Suppressor macrophage treated with lipopolysaccharide for 4 hours (primary cell): ENCODE measurements at regions not wholly inside any gene's neighbourhood (a gene's known extent, or its start where the extent isn't known, plus 50 kb on each side); places are given as distances from the start of the nearest gene placed in this dataset.
"Not testable (repeated sequence)": the region's sequence is repeated elsewhere in the genome, so short reads cannot be mapped to it uniquely, and the experiment has no call there.

Source experiments
- DNase-seq: peaks from one replicate; pipeline ENCODE4 v3.0.0-alpha.2; 2020

- no peak for DNase-seq
Measured at GRCh38 chr7:106583100-106583499, 77.9 kb downstream of the CCDC71L start.

- DNase-seq: no peak
Measured at GRCh38 chr7:106582365-106582764, 78.6 kb downstream of the CCDC71L start.

- DNase-seq: not testable (repeated sequence)
Measured at GRCh38 chr7:106579086-106579485, 81.9 kb downstream of the CCDC71L start.

- no peak for DNase-seq
Measured at GRCh38 chr7:106575138-106575823, 85.7 kb downstream of the CCDC71L start.

- no peak for DNase-seq
Measured at GRCh38 chr7:106573738-106574137, 87.2 kb downstream of the CCDC71L start.

- no peak for DNase-seq
Measured at GRCh38 chr7:106573125-106573663, 87.8 kb downstream of the CCDC71L start.

GRCh38 chr7:106572394-106573124 lies 88.4 kb downstream of the CCDC71L start:
- no peak for DNase-seq

GRCh38 chr7:106571563-106571962 lies 89.4 kb downstream of the CCDC71L start:
- no peak for DNase-seq

GRCh38 chr7:106570948-106571418 lies 90.0 kb downstream of the CCDC71L start:
- no peak for DNase-seq

- no peak for DNase-seq
Measured at GRCh38 chr7:106570146-106570545, 90.8 kb downstream of the CCDC71L start.

- no peak for DNase-seq
Measured at GRCh38 chr7:106569500-106569929, 91.4 kb downstream of the CCDC71L start.

- peak; percentile 73 for DNase-seq
Measured at GRCh38 chr7:106568680-106569499, 92.1 kb downstream of the CCDC71L start.

- no peak for DNase-seq
Measured at GRCh38 chr7:106568002-106568679, 92.8 kb downstream of the CCDC71L start.

GRCh38 chr7:106567204-106568001 lies 93.6 kb downstream of the CCDC71L start:
- not testable (repeated sequence) for DNase-seq

- no peak for DNase-seq
Measured at GRCh38 chr7:106566672-106567071, 94.3 kb downstream of the CCDC71L start.

- no peak for DNase-seq
Measured at GRCh38 chr7:106566196-106566595, 94.8 kb downstream of the CCDC71L start.

GRCh38 chr7:106565428-106565827 lies 95.5 kb downstream of the CCDC71L start:
- no peak for DNase-seq

GRCh38 chr7:106563466-106564150 lies 97.3 kb downstream of the CCDC71L start:
- no peak for DNase-seq

GRCh38 chr7:106562711-106563366 lies 98.1 kb downstream of the CCDC71L start:
- no peak for DNase-seq

GRCh38 chr7:106561666-106562411 lies 99.1 kb downstream of the CCDC71L start:
- DNase-seq: no peak
